ENCODE measurements at regions not wholly inside any gene's neighbourhood (a gene's known extent, or its start where the extent isn't known, plus 50 kb on each side); places are given as distances from the start of the nearest gene placed in this dataset.
"Not testable (repeated sequence)": the region's sequence is repeated elsewhere in the genome, so short reads cannot be mapped to it uniquely, and the experiment has no call there.

GRCh38 chr11:44471603-44472002 lies 93.9 kb upstream of the CD82 start:
- intact Hi-C loops (cut with DNase I), result no loop called here
- peak; percentile 66 for DNase-seq (ENCODE audit: low spot score)

- DNase-seq (ENCODE audit: low spot score), result no peak
Measured at GRCh38 chr11:44472916-44473315, 92.5 kb upstream of the CD82 start.

GRCh38 chr11:44474702-44475101 lies 90.8 kb upstream of the CD82 start:
- no peak for DNase-seq (ENCODE audit: low spot score)
- intact Hi-C loops (cut with DNase I), result no loop called here

More at GRCh38 chr11:44472916-44473315, 92.5 kb upstream of the CD82 start:
- intact Hi-C loops (cut with DNase I), result no loop called here

DNA sequence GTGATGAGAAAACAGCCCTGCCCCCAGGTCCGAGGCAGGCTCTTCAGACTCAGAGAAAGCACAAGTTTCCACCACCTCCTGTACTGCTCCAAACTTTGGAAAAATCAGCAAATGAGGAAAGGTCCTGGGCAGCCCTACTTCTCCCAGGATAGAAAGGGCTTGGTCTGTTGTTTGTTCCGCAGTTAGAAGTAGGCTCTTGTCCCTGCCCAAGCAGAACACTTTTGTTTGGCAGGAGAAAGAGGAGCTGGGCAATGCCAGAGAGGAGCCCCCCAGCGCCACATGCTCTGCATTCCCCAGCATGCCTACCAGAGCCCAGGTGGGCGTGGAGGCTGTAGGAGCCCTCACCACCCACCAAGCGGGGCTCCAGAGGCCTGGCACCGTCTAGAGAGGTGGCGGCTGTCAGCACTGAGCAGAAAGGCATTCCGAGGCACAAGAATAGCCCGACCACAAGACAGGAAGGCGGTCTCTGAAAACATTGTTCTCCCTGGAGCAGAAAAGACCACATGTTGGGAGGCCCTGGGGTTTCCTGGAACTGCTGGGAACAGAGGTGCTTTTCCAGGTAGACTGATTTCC lies 90.3 kb upstream of the CD82 start:
- intact Hi-C loops (cut with DNase I), result no loop called here
- DNase-seq (ENCODE audit: low spot score), result no peak

GRCh38 chr11:44482338-44482737 lies 83.1 kb upstream of the CD82 start:
- DNase-seq (ENCODE audit: low spot score); intact Hi-C loops (cut with DNase I): not testable (repeated sequence)

DNA sequence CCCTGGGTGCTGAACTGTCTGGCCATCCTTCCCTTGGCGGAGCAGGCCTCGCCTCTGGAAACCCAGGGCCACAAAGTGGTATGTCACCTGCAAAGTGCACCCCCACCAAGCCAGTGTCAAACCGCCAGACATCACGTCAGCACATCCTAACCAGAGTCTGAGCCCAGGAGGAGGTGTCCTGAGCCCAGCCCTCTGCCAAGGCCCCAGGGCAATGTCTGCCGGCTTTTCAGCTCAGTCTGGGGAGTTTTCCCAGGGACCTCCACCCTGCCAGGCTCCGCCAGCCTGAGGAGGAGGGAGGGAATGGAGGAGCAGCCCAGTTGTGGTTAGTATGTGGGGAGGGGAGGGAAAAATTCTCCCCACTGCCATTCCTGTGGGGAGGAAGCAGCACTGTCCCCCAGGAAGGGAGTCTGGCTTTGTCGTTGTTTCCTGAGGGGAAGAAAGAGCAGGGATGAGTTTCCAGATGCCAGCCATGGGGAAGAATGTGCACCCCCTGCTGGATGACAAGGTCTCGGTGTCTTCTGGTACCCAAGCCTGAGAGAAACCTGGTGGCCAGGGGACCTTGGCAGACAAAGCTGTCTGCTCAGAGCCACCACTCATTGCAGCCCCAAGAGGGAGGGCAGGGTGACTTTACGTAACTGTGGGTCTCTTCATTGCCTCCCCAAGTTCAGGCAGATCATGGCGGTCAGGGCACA lies 81.4 kb upstream of the CD82 start:
- no peak for DNase-seq (ENCODE audit: low spot score)
- intact Hi-C loops (cut with DNase I), result no loop called here

DNA sequence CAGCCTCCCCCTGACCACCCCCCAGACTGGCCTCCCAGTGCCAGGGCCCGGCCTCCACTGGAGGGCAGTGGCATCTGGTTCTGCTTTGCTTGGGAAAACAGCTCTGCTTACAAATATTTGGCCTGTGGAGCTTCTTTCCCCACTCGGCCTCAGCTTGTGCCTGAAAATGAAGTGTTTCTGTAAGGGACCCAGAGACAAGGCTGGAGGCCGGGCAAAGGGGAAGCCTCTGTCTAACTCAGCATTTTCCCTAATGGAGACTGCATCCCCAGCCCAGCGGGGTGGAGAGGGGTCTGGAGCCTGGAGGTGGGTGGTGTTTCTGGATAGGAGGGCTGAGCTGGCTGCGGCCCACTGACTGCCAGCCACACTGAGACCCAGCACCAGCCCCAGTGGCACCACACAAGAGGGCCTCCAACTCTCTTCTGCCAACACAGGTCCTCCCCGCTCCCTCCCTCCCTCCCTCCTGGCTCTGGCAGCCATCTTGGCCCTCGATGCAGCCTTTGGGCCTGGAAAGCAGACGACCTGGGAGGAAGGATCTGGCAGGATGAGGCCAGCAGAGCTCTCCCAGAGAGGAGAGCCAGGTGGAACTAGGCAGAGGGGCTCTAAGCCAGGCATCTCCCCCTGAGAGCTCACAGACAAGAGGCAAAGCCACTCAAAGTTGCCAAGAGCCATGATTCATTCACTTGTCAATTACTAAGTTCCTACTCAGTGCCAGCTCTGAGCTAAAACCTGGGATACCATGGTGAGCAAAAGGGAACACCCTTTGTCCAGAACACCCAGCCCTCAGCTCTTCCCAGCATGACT lies 77.1 kb upstream of the CD82 start:
- intact Hi-C loops (cut with DNase I), result loop anchor here (5.0 kb wide), 1 partner anchor 201 kb away; no protein-coding TSS in a partner anchor
- DNase-seq (ENCODE audit: low spot score), result no peak

- intact Hi-C loops (cut with DNase I), result no loop called here
- no peak for DNase-seq (ENCODE audit: low spot score)
Measured at GRCh38 chr11:44493383-44493782, 72.1 kb upstream of the CD82 start.

DNA sequence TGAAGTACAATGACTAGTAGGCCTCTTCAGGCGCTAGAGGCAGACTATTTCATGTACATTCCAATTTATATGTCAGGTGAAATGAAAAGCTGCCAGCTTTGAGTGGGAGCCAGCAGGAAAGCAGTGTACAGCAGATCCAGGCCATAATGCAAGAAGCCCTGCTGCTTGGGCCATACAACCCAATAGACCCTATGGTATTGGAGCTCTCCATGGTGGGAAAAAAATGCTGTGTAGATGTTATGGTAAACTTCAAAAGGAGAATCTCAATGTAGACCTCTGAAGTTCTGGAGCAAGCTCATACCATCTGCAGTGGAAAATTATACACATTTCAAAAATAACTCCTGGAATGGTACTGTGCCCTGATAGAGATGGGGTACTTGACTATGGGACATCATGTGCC lies 71.5 kb upstream of the CD82 start:
- intact Hi-C loops (cut with DNase I), result no loop called here

GRCh38 chr11:44494785-44495184 lies 70.7 kb upstream of the CD82 start:
- intact Hi-C loops (cut with DNase I), result no loop called here
- no peak for DNase-seq (ENCODE audit: low spot score)

More for the DNA sequence above, 71.5 kb upstream of the CD82 start:
- DNase-seq (ENCODE audit: low spot score), result no peak

GRCh38 chr11:44496391-44496790 lies 69.1 kb upstream of the CD82 start:
- intact Hi-C loops (cut with DNase I), result no loop called here
- DNase-seq (ENCODE audit: low spot score), result no peak

- no peak for DNase-seq (ENCODE audit: low spot score)
- intact Hi-C loops (cut with DNase I), result no loop called here
Measured at GRCh38 chr11:44498089-44498871, 67.2 kb upstream of the CD82 start.

DNA sequence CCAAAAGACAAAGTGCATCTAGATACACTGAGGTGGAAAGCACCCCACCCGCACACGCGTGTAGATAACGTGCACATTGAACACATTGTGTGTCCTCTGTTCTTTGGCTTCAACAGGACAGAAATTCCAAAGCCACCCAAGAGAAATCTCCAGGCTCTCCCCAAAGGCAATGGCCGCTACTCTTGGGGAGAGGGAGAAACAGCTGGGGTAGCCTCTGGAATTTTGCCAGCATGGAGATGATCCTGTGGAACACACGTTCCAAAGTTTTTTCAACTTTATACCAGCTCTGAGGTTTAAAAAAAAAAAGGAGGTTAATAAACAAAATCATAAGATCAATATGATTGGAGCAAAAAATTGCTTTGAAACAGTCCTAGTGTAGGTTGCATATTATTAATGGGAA lies 63.0 kb upstream of the CD82 start:
- DNase-seq (ENCODE audit: low spot score), result no peak
- intact Hi-C loops (cut with DNase I), result no loop called here

DNA sequence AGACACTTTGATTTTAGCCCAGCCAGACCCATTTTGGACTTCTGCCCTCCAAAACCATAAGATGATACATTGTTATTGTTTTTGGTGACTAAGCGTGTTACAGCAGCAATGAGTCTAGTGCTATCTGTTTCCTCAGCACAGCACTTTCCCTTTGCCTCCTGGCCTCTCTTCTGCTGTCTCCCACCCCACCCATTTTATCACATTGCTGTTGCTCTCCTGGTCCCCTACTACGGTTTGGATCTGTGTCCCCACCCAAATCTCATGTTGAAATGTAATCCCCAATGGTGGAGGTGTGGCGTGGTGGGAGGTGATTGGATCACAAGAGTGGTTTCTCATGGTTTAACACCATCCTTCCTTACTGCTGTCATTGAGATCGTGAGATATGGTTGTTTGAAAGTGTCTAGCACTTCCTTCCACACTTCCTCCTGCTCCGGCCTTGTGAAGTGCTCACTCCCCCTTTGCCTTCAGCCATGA lies 59.8 kb upstream of the CD82 start:
- intact Hi-C loops (cut with DNase I), result no loop called here
- DNase-seq (ENCODE audit: low spot score), result no peak

- intact Hi-C loops (cut with DNase I), result no loop called here
- no peak for DNase-seq (ENCODE audit: low spot score)
Measured at GRCh38 chr11:44506375-44507016, 59.0 kb upstream of the CD82 start.

- no peak for DNase-seq (ENCODE audit: low spot score)
- intact Hi-C loops (cut with DNase I), result no loop called here
Measured at GRCh38 chr11:44507491-44507890, 58.0 kb upstream of the CD82 start.

- intact Hi-C loops (cut with DNase I), result no loop called here
- no peak for DNase-seq (ENCODE audit: low spot score)
Measured at GRCh38 chr11:44507896-44508445, 57.5 kb upstream of the CD82 start.

DNA sequence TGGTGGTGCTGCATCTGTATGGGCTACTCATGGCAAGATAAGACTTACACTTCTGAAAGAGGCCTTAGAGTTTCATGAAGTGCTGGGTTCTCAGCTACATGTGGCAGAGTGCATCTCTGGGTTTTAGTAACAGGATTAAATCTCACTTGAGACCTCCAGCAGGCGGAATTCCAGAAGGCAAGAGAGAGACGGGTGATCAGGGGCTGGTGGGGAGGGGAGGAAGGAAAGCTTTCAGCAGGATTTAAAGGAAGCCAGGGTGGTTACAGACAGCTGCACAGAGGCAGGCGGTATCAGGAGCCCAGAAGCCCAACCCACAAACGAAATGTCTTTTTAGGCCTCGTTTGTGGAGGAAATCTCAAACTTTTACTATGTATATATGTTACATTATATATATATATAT lies 56.2 kb upstream of the CD82 start:
- DNase-seq (ENCODE audit: low spot score), result no peak
- intact Hi-C loops (cut with DNase I), result no loop called here

DNA sequence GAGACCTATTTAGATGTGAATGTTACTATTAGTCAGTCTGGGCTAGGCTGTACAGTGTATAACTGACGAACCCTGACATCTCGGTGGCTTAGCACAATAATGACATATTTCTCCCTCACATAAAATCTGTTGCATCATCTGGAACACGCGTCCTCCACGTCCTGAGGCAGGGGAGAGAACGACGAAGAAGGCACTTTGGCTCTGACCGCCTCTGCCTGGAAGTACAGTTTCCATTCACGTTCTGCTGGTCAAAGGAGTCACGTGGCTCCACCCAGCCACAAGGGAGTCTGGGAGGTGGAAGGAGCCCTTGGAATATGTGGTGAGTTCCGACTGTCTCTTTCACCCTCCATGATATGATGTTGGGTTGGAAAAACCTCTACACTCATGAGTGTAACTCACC lies 55.1 kb upstream of the CD82 start:
- DNase-seq (ENCODE audit: low spot score), result no peak
- intact Hi-C loops (cut with DNase I), result no loop called here

Data from cardiac septum (tissue), 1 donor.